AG09309 (cell line): ENCODE measurements at regions not wholly inside any gene's neighbourhood (a gene's known extent, or its start where the extent isn't known, plus 50 kb on each side); places are given as distances from the start of the nearest gene placed in this dataset.
A peak's percentile ranks its signal among the peaks of the same experiment; 100 is the strongest.

ENCODE experiments used
- DNase-seq: peaks from one replicate; pipeline ENCODE4 v3.0.0-alpha.2; 2010; ENCODE audit warnings: low read depth
- H3K4me3 ChIP-seq: 2 replicates; pipeline ENCODE4 v1.5.1; 2011; ENCODE audit warnings: mild to moderate bottlenecking, low read depth, low read length, moderate library complexity; ENCODE audit not compliant: control insufficient read depth
- CTCF ChIP-seq: IDR thresholded peaks from 2 replicates; pipeline ENCODE4 v1.5.1; 2011; ENCODE audit warnings: mild to moderate bottlenecking, low read depth, low read length, inconsistent platforms; ENCODE audit not compliant: insufficient read depth, control insufficient read depth; ENCODE audit errors: missing control alignments

GRCh38 chr18:10233082-10233875 is 221.2 kb upstream of the APCDD1 start:
- TF ChIP-seq CTCF = no peak
- no peak for DNase-seq

DNA sequence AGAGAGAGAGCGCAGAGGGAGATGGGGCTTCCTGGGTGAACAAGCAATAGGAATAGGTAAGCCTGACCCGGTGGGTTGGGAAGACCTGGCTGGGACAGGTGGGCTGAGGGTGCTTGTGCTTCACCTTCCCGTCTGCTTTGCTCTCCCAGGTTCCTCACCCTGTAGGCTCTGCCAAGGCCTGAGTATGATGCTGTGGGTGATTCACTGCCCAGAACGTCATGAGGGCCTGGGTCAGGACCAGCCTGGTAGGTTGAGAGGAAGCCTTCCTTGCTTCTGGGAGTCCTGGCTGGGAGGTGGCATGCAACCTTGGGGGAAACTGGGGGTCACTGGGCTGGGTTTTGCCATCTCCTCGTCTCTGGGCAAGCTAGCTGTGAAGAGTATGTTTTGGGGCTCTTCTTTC is 220.2 kb upstream of the APCDD1 start:
- no peak for TF ChIP-seq CTCF

More at GRCh38 chr18:10233082-10233875, 221.2 kb upstream of the APCDD1 start:
- no peak overlapping the region for H3K4me3 ChIP-seq

GRCh38 chr18:10234912-10235660 is 219.3 kb upstream of the APCDD1 start:
- DNase-seq = peak; percentile 57
- TF ChIP-seq CTCF = no peak
- no peak overlapping the region for H3K4me3 ChIP-seq

More for the DNA sequence above, 220.2 kb upstream of the APCDD1 start:
- no peak for DNase-seq
- no peak overlapping the region for H3K4me3 ChIP-seq

- TF ChIP-seq CTCF = no peak
- H3K4me3 ChIP-seq = no peak overlapping the region
- DNase-seq = no peak
These were observed 218.8 kb upstream of the APCDD1 start for GRCh38 chr18:10235661-10235952.

GRCh38 chr18:10239103-10239502 is 215.3 kb upstream of the APCDD1 start:
- TF ChIP-seq CTCF = no peak
- no peak overlapping the region for H3K4me3 ChIP-seq
- DNase-seq = peak; percentile 21

GRCh38 chr18:10239991-10240634 is 214.3 kb upstream of the APCDD1 start:
- no peak for DNase-seq
- no peak overlapping the region for H3K4me3 ChIP-seq

More at GRCh38 chr18:10239991-10240634, 214.3 kb upstream of the APCDD1 start:
- no peak for TF ChIP-seq CTCF
